MM.1S (cell line): ENCODE measurements at regions not wholly inside any gene's neighbourhood (a gene's known extent, or its start where the extent isn't known, plus 50 kb on each side); places are given as distances from the start of the nearest gene placed in this dataset.

Experiments
- EZH2 ChIP-seq: fragments of 300-600 bp; sonication (generic); optimal IDR thresholded peaks from 2 replicates; pipeline ENCODE3; 2017; ENCODE audit warnings: low read depth, mild to moderate bottlenecking, antibody characterized with exemption, low read length, mixed read lengths
- EZH2phosphoT487 ChIP-seq: fragments of 300-600 bp; sonication (generic); IDR thresholded peaks from 2 replicates; pipeline ENCODE4 v1.6.1; 2018; ENCODE audit warnings: antibody characterized with exemption, low read length
- TF ChIP-seq, protein P1 (sequence below): fragments of 300-600 bp; sonication (generic); IDR thresholded peaks from 2 replicates; pipeline ENCODE4 v1.5.1; 2016; ENCODE audit warnings: antibody characterized with exemption, low read length, mixed read lengths

DNA sequence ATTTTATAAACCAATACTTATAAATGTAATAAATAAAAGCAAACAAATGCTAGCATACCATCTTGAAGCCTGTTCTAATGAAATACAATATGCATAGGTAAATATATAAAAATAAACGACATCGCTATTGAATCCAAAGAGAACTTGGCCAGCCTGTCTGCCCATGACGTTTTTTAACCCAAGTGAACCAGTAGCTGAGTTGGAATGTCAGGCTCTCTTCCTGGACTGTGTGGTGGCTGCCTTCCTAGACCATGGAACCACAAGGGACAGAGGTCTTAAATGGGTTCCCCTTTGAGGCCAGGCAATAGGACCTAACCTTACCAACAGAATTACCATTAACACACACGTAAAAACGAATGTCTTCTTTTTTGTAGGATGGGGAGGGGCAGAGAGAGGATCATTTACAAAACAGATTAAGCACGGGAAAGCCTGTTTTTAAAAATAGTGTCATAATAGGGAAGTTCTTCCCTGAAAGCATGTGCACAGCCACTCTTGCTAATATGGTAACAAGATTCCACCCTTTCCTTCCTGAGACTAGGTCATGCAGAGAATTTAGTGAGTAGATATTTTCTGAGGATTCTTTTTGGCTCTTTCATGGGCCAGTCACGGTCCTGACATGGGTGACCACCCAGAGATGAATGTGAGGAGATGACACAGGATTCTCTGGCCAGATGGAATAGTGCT is 69.4 kb upstream of the ACSL1 start:
- no peak for TF ChIP-seq EZH2
- TF ChIP-seq, protein P1, sequence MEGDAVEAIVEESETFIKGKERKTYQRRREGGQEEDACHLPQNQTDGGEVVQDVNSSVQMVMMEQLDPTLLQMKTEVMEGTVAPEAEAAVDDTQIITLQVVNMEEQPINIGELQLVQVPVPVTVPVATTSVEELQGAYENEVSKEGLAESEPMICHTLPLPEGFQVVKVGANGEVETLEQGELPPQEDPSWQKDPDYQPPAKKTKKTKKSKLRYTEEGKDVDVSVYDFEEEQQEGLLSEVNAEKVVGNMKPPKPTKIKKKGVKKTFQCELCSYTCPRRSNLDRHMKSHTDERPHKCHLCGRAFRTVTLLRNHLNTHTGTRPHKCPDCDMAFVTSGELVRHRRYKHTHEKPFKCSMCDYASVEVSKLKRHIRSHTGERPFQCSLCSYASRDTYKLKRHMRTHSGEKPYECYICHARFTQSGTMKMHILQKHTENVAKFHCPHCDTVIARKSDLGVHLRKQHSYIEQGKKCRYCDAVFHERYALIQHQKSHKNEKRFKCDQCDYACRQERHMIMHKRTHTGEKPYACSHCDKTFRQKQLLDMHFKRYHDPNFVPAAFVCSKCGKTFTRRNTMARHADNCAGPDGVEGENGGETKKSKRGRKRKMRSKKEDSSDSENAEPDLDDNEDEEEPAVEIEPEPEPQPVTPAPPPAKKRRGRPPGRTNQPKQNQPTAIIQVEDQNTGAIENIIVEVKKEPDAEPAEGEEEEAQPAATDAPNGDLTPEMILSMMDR: no peak
- TF ChIP-seq EZH2phosphoT487: no peak
